ENCODE measurements at regions not wholly inside any gene's neighbourhood (a gene's known extent, or its start where the extent isn't known, plus 50 kb on each side); places are given as distances from the start of the nearest gene placed in this dataset.

- Mint-ChIP-seq H3K4me1 (ENCODE audit: low read depth) (no peaks in the 10 kb centered on the region), H3K36me3 (ENCODE audit: low read depth) (no peaks in the 10 kb centered on the region), H3K4me3 (no peak overlapping the region), H3K27me3 (peaks cover 1% of the 10 kb centered on the region), H3K27ac (no peak overlapping the region), H3K9me3 (no peaks in the 10 kb centered on the region)
- intact Hi-C loops (cut with micrococcal nuclease) = no loop called here
- DNase-seq (no peak), ATAC-seq (no peak)
- ChIA-PET CTCF (no interaction called here), POLR2A (no interaction called here)
- no peak for TF ChIP-seq CTCF (IDR thresholded peaks at IDR 0.05)
These were observed 240.3 kb downstream of the GATA3 start for GRCh38 chr10:8294779-8295178.

- Mint-ChIP-seq H3K36me3 (ENCODE audit: low read depth) (no peaks in the 10 kb centered on the region), H3K27ac (no peak overlapping the region), H3K9me3 (no peaks in the 10 kb centered on the region), H3K27me3 (peaks cover 1% of the 10 kb centered on the region), H3K4me1 (ENCODE audit: low read depth) (no peaks in the 10 kb centered on the region), H3K4me3 (no peak overlapping the region)
- ATAC-seq (no peak), DNase-seq (no peak)
- intact Hi-C loops (cut with micrococcal nuclease) = no loop called here
- POLR2A ChIA-PET = no interaction called here
- CTCF ChIA-PET = no interaction called here
- no peak for TF ChIP-seq CTCF (IDR thresholded peaks at IDR 0.05)
These were observed 240.8 kb downstream of the GATA3 start for GRCh38 chr10:8295311-8295710.

GRCh38 chr10:8296090-8296733 is 241.7 kb downstream of the GATA3 start:
- Mint-ChIP-seq H3K9me3 (no peaks in the 10 kb centered on the region), H3K27me3 (peaks cover 4% of the 10 kb centered on the region), H3K27ac (no peak overlapping the region), H3K4me3 (no peak overlapping the region), H3K36me3 (ENCODE audit: low read depth) (no peaks in the 10 kb centered on the region), H3K4me1 (ENCODE audit: low read depth) (no peaks in the 10 kb centered on the region)
- ChIA-PET CTCF (no interaction called here), POLR2A (interaction anchor here (1.0 kb wide), 1 partner anchor 72 kb away, joined by 3 read pairs; no protein-coding TSS in a partner anchor)
- TF ChIP-seq CTCF (IDR thresholded peaks at IDR 0.05) = no peak
- DNase-seq = no peak
- intact Hi-C loops (cut with micrococcal nuclease) = no loop called here
- no peak for ATAC-seq

GRCh38 chr10:8296734-8297101 is 242.2 kb downstream of the GATA3 start:
- no peak for TF ChIP-seq CTCF (IDR thresholded peaks at IDR 0.05)
- H3K36me3 Mint-ChIP-seq (ENCODE audit: low read depth) = no peaks in the 10 kb centered on the region
- no peak overlapping the region for H3K4me3 Mint-ChIP-seq
- ChIA-PET POLR2A (interaction anchor here (1.0 kb wide), 1 partner anchor 72 kb away, joined by 3 read pairs; no protein-coding TSS in a partner anchor), CTCF (no interaction called here)
- H3K27ac Mint-ChIP-seq = no peak overlapping the region
- intact Hi-C loops (cut with micrococcal nuclease) = no loop called here
- H3K27me3 Mint-ChIP-seq = peaks cover 4% of the 10 kb centered on the region
- ATAC-seq (no peak), DNase-seq (no peak)
- no peaks in the 10 kb centered on the region for H3K9me3 Mint-ChIP-seq
- H3K4me1 Mint-ChIP-seq (ENCODE audit: low read depth) = no peaks in the 10 kb centered on the region

- no peaks in the 10 kb centered on the region for H3K4me1 Mint-ChIP-seq (ENCODE audit: low read depth)
- H3K36me3 Mint-ChIP-seq (ENCODE audit: low read depth) = no peaks in the 10 kb centered on the region
- ChIA-PET POLR2A (no interaction called here), CTCF (no interaction called here)
- peaks cover 4% of the 10 kb centered on the region for H3K27me3 Mint-ChIP-seq
- intact Hi-C loops (cut with micrococcal nuclease) = no loop called here
- no peak overlapping the region for H3K27ac Mint-ChIP-seq
- ATAC-seq = no peak
- no peak overlapping the region for H3K4me3 Mint-ChIP-seq
- no peak for DNase-seq
- no peak for TF ChIP-seq CTCF (IDR thresholded peaks at IDR 0.05)
- H3K9me3 Mint-ChIP-seq = no peaks in the 10 kb centered on the region
These were observed 242.6 kb downstream of the GATA3 start for GRCh38 chr10:8297107-8297506.

All from activated CD8-positive, alpha-beta T cell treated with anti-CD3 and anti-CD28 coated beads for 36 hours (primary cell).